T-cell (primary cell): ENCODE measurements at regions not wholly inside any gene's neighbourhood (a gene's known extent, or its start where the extent isn't known, plus 50 kb on each side); places are given as distances from the start of the nearest gene placed in this dataset.

Source experiments
- ATAC-seq, 4 experiments: fragments of 200-7000 bp in 3 of 4; fragments of 150-1000 bp in 1 of 4; cut with Tn5 transposase; replicated peaks in 1 of 4; 1 replicate in 3 of 4; 2 replicates in 1 of 4; pipeline ENCODE4 v1.10.0; 2021; ENCODE audit warnings: moderate library complexity in 3 of 4, mild to moderate bottlenecking in 2 of 4, moderate number of reproducible peaks in 1 of 4
- CTCF ChIA-PET, 2 donors: fragments of 300-600 bp; sonication (Branson Sonifier 250); formaldehyde crosslinking; loops; one replicate each; lab custom pipeline; 2022; ENCODE audit warnings: antibody characterized with exemption in 2 of 2; lab: Charles Lee
- POLR2A ChIA-PET, 2 donors: fragments of 300-600 bp; sonication (Branson Sonifier 250); formaldehyde crosslinking; loops; one replicate each; lab custom pipeline; 2022; ENCODE audit warnings: antibody characterized with exemption in 2 of 2; lab: Charles Lee
- DNase-seq, 35 experiments: peaks; one replicate each; pipeline versions ENCODE4 v3.0.0 to v3.0.0-alpha.2; 2013 to 2023
- H3K27ac ChIP-seq: one replicate; pipeline ENCODE4 v1.5.1; 2013; ENCODE audit warnings: low read length
- H3K27me3 ChIP-seq, 2 experiments: replicated peaks in 1 of 2; 1 replicate in 1 of 2; 2 replicates in 1 of 2; pipeline versions ENCODE4 v1.6.1 to v1.7.0; 2013; ENCODE audit warnings: low read length in 1 of 2, mixed read lengths in 1 of 2; ENCODE audit not compliant: control insufficient read depth in 2 of 2, insufficient read depth in 2 of 2; ENCODE audit errors: extremely low read depth in 1 of 2
- H3K36me3 ChIP-seq, 2 donors: 1 replicate in 1 of 2; 2 replicates in 1 of 2; pipeline versions ENCODE4 v1.6.1 to v1.7.0; 2013; ENCODE audit warnings: low read length in 1 of 2; ENCODE audit not compliant: control insufficient read depth in 2 of 2, insufficient read depth in 1 of 2; ENCODE audit errors: extremely low read depth in 1 of 2
- H3K4me1 ChIP-seq, 2 experiments: 1 replicate in 1 of 2; 2 replicates in 1 of 2; pipeline versions ENCODE4 v1.6.1 to v1.7.0; 2013; ENCODE audit warnings: low read length in 2 of 2, mixed read lengths in 1 of 2; ENCODE audit not compliant: insufficient read depth in 2 of 2, control insufficient read depth in 1 of 2; ENCODE audit errors: extremely low read depth in 1 of 2
- H3K4me3 ChIP-seq, 2 donors: 1 replicate in 1 of 2; 2 replicates in 1 of 2; pipeline versions ENCODE4 v1.5.1 to v1.7.0; 2013; ENCODE audit warnings: mild to moderate bottlenecking in 2 of 2, low read length in 1 of 2, moderate library complexity in 1 of 2; ENCODE audit not compliant: control insufficient read depth in 1 of 2; ENCODE audit errors: extremely low read depth in 1 of 2
- H3K9me3 ChIP-seq: 2 replicates; pipeline ENCODE4 v1.7.0; 2013
- H3K27ac Mint-ChIP-seq, 2 donors: one replicate each; pipeline ENCODE4 v1.8.0; 2020 to 2021; ENCODE audit warnings: mild to moderate bottlenecking in 2 of 2, mixed read lengths in 2 of 2
- H3K27me3 Mint-ChIP-seq, 2 donors: one replicate each; pipeline ENCODE4 v1.8.0; 2021 to 2022; ENCODE audit warnings: mixed read lengths in 2 of 2
- H3K36me3 Mint-ChIP-seq: one replicate; pipeline ENCODE4 v1.8.0; 2021; ENCODE audit warnings: mixed read lengths
- H3K4me1 Mint-ChIP-seq, 3 donors: one replicate each; pipeline ENCODE4 v1.8.0; 2020 to 2022; ENCODE audit warnings: mixed read lengths in 3 of 3, mild to moderate bottlenecking in 1 of 3
- H3K4me3 Mint-ChIP-seq, 3 donors: one replicate each; pipeline ENCODE4 v1.8.0; 2020 to 2022; ENCODE audit warnings: mild to moderate bottlenecking in 3 of 3, mixed read lengths in 3 of 3, moderate library complexity in 3 of 3
- H3K9me3 Mint-ChIP-seq, 3 donors: one replicate each; pipeline ENCODE4 v1.8.0; 2020 to 2022; ENCODE audit warnings: mixed read lengths in 3 of 3
- WGBS: methylation state at CpG from one replicate; pipeline ENCODE4 v1.1.5; 2013; ENCODE audit warnings: missing lambda C conversion rate; ENCODE audit not compliant: insufficient coverage; 5-methylcytosine and 5-hydroxymethylcytosine counted together

DNA sequence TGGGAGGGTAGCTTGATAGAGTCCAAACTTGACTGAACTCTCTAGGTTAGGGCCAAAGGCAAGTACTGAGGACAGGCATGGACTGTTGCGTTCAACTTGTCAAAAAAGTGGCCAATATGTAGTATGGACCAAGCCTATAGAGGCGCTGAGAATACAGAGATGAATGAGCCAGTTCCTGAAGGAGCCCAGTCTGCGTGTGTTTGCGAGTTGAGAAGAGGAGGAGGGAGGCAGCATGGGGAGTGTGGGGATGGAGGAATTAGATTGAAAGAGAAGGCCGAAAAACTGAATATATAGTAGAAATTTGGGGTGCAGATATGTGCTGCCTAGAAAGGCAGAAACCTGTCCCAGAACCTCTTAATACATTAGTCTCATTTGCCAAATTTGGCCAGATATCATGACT lies 412.4 kb downstream of the PCNX1 start:
- POLR2A ChIA-PET, result interaction anchor here in 1 of 2 donors (0.6 kb wide), 2 partner anchors 52 to 138 kb away, joined by 3 to 6 read pairs; no protein-coding TSS in a partner anchor

DNA sequence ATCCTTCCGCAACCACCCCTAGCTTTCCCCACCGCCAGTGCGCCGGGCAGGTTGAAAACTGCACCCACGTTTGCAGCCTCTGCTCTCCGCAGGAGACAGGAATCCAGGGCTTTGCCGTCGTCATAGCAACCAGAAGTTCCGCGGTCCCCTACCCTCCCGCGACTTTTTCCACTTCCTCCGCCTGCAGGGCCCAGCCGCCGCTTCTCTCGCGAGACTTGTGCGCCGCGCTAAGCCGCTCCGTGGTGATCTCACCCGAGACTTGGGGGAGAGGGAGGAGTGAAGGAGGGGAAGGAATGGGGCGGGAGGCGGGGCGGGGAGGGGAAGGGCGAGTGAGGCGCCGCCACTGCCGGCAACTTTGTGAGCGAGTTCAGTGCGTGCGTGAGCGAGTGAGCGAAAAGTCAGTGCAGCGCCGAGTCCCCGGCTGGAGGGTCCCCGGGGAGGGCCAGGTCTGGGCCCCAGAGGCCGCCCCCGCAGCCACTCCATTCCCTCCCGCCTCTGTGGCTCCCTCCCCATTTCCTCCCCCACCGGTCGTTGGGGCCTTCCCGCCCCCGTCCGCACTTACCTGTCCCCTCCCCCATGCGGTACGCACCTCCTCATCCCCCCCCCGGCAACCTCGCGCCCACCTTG lies 413.0 kb downstream of the PCNX1 start, which contains the start of gene SIPA1L1:
SIPA1L1 (plus strand) TSS at position 370 of the 627 bp plus-strand sequence.
- Mint-ChIP-seq H3K4me3 (peak within 1 kb of the TSS; percentile 89 to 93 (median 91)), H3K27me3 (peaks cover 0 to under 1% of the 10 kb centered on the region in 2 donors), H3K36me3 (no peaks in the 10 kb centered on the region), H3K4me1 (peaks cover 43 to 47% (median 46%) of the 10 kb centered on the region in 3 donors), H3K9me3 (no peaks in the 10 kb centered on the region), H3K27ac (peak within 1 kb of the TSS; percentile 95 to 96)
- Histone ChIP-seq H3K4me3 (peak within 1 kb of the TSS; percentile 85 to 87), H3K36me3 (no peaks in the 10 kb centered on the region), H3K27me3 (no peaks in the 10 kb centered on the region), H3K27ac (peak within 1 kb of the TSS; percentile 95), H3K9me3 (no peaks in the 10 kb centered on the region), H3K4me1 (peaks cover 14 to 25% of the 10 kb centered on the region in 2 experiments)
- POLR2A ChIA-PET, result interaction anchor here in 1 of 2 donors (0.6 kb wide), 3 partner anchors 52 to 181 kb away, joined by 3 to 6 read pairs (median 3); no protein-coding TSS in a partner anchor
- 0% methylated on average over 30 of the region's 52 CpGs for WGBS
- DNase-seq (peak; percentile 95 to 100 (median 99)), ATAC-seq (peak; percentile 87 to 89 (median 88))
- CTCF ChIA-PET, result no interaction called here

More for the DNA sequence above, 412.4 kb downstream of the PCNX1 start:
- H3K27ac ChIP-seq, result peak overlapping the region; percentile 54
- 40% methylated on average over 2 of the region's 5 CpGs for WGBS
- peaks cover 10 to 19% of the 10 kb centered on the region in 2 experiments for H3K4me1 ChIP-seq
- peak overlapping the region; percentile 41 to 87 for H3K4me3 ChIP-seq
- no peak for DNase-seq
- H3K27me3 ChIP-seq, result no peaks in the 10 kb centered on the region
- peaks cover 37 to 42% (median 41%) of the 10 kb centered on the region in 3 donors for H3K4me1 Mint-ChIP-seq
- H3K4me3 Mint-ChIP-seq, result peak overlapping the region; percentile 89 to 93 (median 91)
- H3K36me3 ChIP-seq, result no peaks in the 10 kb centered on the region
- H3K9me3 ChIP-seq, result no peaks in the 10 kb centered on the region
- ATAC-seq, result no peak
- peaks cover 0 to 3% of the 10 kb centered on the region in 2 donors for H3K27me3 Mint-ChIP-seq
- no peaks in the 10 kb centered on the region for H3K9me3 Mint-ChIP-seq
- peak overlapping the region; percentile 95 to 96 for H3K27ac Mint-ChIP-seq
- CTCF ChIA-PET, result no interaction called here
- no peaks in the 10 kb centered on the region for H3K36me3 Mint-ChIP-seq

- Histone ChIP-seq H3K4me3 (peak overlapping the region; percentile 85 to 87), H3K9me3 (no peaks in the 10 kb centered on the region), H3K4me1 (peaks cover 21 to 32% of the 10 kb centered on the region in 2 experiments), H3K27ac (peak overlapping the region; percentile 95), H3K27me3 (no peaks in the 10 kb centered on the region), H3K36me3 (no peaks in the 10 kb centered on the region)
- ATAC-seq (peak; percentile 25 to 56 (median 52)), DNase-seq (peak; percentile 7 to 79 (median 51))
- Mint-ChIP-seq H3K4me1 (peaks cover 50 to 55% (median 54%) of the 10 kb centered on the region in 3 donors), H3K9me3 (no peaks in the 10 kb centered on the region), H3K27ac (peak overlapping the region; percentile 89 to 96), H3K36me3 (no peaks in the 10 kb centered on the region), H3K4me3 (peak overlapping the region; percentile 89 to 93 (median 91)), H3K27me3 (no peaks in the 10 kb centered on the region)
- CTCF ChIA-PET, result interaction anchor here (0.6 to 1.9 kb wide), 5 partner anchors 58 to 179 kb away, joined by 3 to 12 read pairs (median 6); no protein-coding TSS in a partner anchor
- under 1% methylated on average over 89 of the region's 96 CpGs for WGBS
- POLR2A ChIA-PET, result interaction anchor here (0.6 to 1.7 kb wide), 8 partner anchors 17 to 234 kb away, joined by 3 to 8 read pairs (median 4); no protein-coding TSS in a partner anchor
Observed at GRCh38 chr14:71320734-71321573, 413.7 kb downstream of the PCNX1 start.

GRCh38 chr14:71321574-71322315 lies 414.5 kb downstream of the PCNX1 start:
- DNase-seq, result peak in 1 of 35 experiments; percentile 22

DNA sequence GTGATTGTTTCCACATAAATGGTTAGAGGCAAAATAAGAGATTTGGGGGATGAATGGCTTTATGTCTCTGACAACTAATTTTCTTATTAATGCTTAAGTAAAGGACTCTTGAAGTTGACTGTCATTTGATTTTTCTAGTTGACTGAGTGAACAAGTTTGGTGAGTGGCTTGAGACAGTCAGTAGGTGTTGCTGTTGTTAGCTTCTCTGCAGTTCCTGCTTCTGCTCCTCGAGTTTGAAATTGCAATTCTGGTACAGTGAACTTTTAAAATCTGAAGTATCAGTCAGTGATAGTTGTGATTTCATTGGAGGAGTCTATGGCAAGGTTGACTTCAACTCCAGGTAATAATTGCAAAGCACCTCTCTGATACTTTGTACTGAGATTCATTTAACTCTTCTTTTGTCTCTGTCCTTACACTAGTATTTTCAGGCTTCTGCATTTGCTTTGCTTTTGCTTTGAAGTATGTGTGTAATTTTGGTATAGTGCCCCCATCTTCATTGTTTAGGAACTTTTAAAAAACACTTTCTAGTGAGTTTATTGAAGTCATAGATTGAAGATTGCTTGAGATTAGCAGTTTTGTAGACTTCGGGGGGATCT lies 415.5 kb downstream of the PCNX1 start:
- H3K4me1 ChIP-seq, result peaks cover 25 to 40% of the 10 kb centered on the region in 2 experiments
- 38% methylated on average over 2 of the region's 2 CpGs for WGBS
- no peaks in the 10 kb centered on the region for H3K9me3 Mint-ChIP-seq
- ATAC-seq (peak in 1 of 4 experiments; percentile 11), DNase-seq (peak in 19 of 35 experiments; percentile 3 to 65 (median 13))
- H3K27ac Mint-ChIP-seq, result peak overlapping the region; percentile 23 to 69
- peaks cover 59 to 64% (median 63%) of the 10 kb centered on the region in 3 donors for H3K4me1 Mint-ChIP-seq
- H3K9me3 ChIP-seq, result no peaks in the 10 kb centered on the region
- no peak overlapping the region for H3K4me3 ChIP-seq
- H3K27ac ChIP-seq, result no peak overlapping the region
- H3K4me3 Mint-ChIP-seq, result peak overlapping the region; percentile 89 to 93 (median 91)
- no peaks in the 10 kb centered on the region for H3K36me3 Mint-ChIP-seq
- no peaks in the 10 kb centered on the region for H3K36me3 ChIP-seq
- POLR2A ChIA-PET, result no interaction called here
- H3K27me3 Mint-ChIP-seq, result no peaks in the 10 kb centered on the region
- CTCF ChIA-PET, result interaction anchor here (1.0 to 1.9 kb wide), 4 partner anchors 81 to 430 kb away, joined by 4 to 12 read pairs (median 6); no protein-coding TSS in a partner anchor
- H3K27me3 ChIP-seq, result no peaks in the 10 kb centered on the region

More at GRCh38 chr14:71321574-71322315, 414.5 kb downstream of the PCNX1 start:
- H3K36me3 ChIP-seq, result no peaks in the 10 kb centered on the region
- Mint-ChIP-seq H3K27ac (peak overlapping the region; percentile 89), H3K4me3 (peak overlapping the region; percentile 89 to 93 (median 91)), H3K4me1 (peaks cover 55 to 59% (median 59%) of the 10 kb centered on the region in 3 donors), H3K27me3 (no peaks in the 10 kb centered on the region), H3K9me3 (no peaks in the 10 kb centered on the region), H3K36me3 (no peaks in the 10 kb centered on the region)
- CTCF ChIA-PET, result interaction anchor here (0.6 to 1.9 kb wide), 8 partner anchors 59 to 431 kb away, joined by 3 to 12 read pairs (median 6); no protein-coding TSS in a partner anchor
- H3K4me3 ChIP-seq, result peak overlapping the region; percentile 85 to 87
- H3K27ac ChIP-seq, result peak overlapping the region; percentile 95
- 2% methylated on average over 14 of the region's 25 CpGs for WGBS
- no peaks in the 10 kb centered on the region for H3K9me3 ChIP-seq
- no peak for ATAC-seq
- peaks cover 25 to 36% of the 10 kb centered on the region in 2 experiments for H3K4me1 ChIP-seq
- H3K27me3 ChIP-seq, result no peaks in the 10 kb centered on the region
- POLR2A ChIA-PET, result interaction anchor here (0.6 to 1.7 kb wide), 8 partner anchors 16 to 233 kb away, joined by 3 to 8 read pairs (median 4); no protein-coding TSS in a partner anchor
